ENCODE measurements at regions not wholly inside any gene's neighbourhood (a gene's known extent, or its start where the extent isn't known, plus 50 kb on each side); places are given as distances from the start of the nearest gene placed in this dataset.

- 89 to 94% methylated on average over 2 of the region's 2 CpGs for WGBS, 2 donors
- H3K27me3 ChIP-seq: no peaks in the 10 kb centered on the region
Observed at GRCh38 chr20:22460803-22461202, 123.6 kb downstream of the FOXA2 start.

GRCh38 chr20:22460231-22460630 is 124.1 kb downstream of the FOXA2 start:
- no peak for DNase-seq
- intact Hi-C loops (cut with DNase I; ENCODE audit: low total_unique reads): no loop called here
- no peaks in the 10 kb centered on the region for H3K27me3 ChIP-seq
- H3K4me1 ChIP-seq: no peaks in the 10 kb centered on the region
- no peak overlapping the region for H3K4me3 ChIP-seq
- no peaks in the 10 kb centered on the region for H3K9me3 ChIP-seq
- TF ChIP-seq POLR2A (IDR thresholded peaks at IDR 0.05) (no peak), CTCF (IDR thresholded peaks at IDR 0.05) (no peak)
- H3K36me3 ChIP-seq (ENCODE audit: low read depth, missing control alignments): no peaks in the 10 kb centered on the region
- 90 to 100% methylated on average over 1 of the region's 1 CpG for WGBS, 2 donors
- no peak overlapping the region for H3K27ac ChIP-seq

More at GRCh38 chr20:22460803-22461202, 123.6 kb downstream of the FOXA2 start:
- intact Hi-C loops (cut with DNase I; ENCODE audit: low total_unique reads): no loop called here
- H3K27ac ChIP-seq: no peak overlapping the region
- H3K4me3 ChIP-seq: no peak overlapping the region
- no peaks in the 10 kb centered on the region for H3K4me1 ChIP-seq
- no peak for DNase-seq
- no peaks in the 10 kb centered on the region for H3K9me3 ChIP-seq
- no peaks in the 10 kb centered on the region for H3K36me3 ChIP-seq (ENCODE audit: low read depth, missing control alignments)
- no peak for TF ChIP-seq CTCF (IDR thresholded peaks at IDR 0.05)
- TF ChIP-seq POLR2A (IDR thresholded peaks at IDR 0.05): no peak

- no peak overlapping the region for H3K27ac ChIP-seq
- H3K4me3 ChIP-seq: no peak overlapping the region
- TF ChIP-seq POLR2A (IDR thresholded peaks at IDR 0.05) (no peak), CTCF (IDR thresholded peaks at IDR 0.05) (no peak)
- intact Hi-C loops (cut with DNase I; ENCODE audit: low total_unique reads): no loop called here
- H3K36me3 ChIP-seq (ENCODE audit: low read depth, missing control alignments): no peaks in the 10 kb centered on the region
- no peak for DNase-seq
- H3K9me3 ChIP-seq: no peaks in the 10 kb centered on the region
- no peaks in the 10 kb centered on the region for H3K27me3 ChIP-seq
- no peaks in the 10 kb centered on the region for H3K4me1 ChIP-seq
Observed at GRCh38 chr20:22459754-22460153, 124.6 kb downstream of the FOXA2 start.

- Histone ChIP-seq H3K36me3 (ENCODE audit: low read depth, missing control alignments) (no peaks in the 10 kb centered on the region), H3K4me3 (no peak overlapping the region), H3K9me3 (no peaks in the 10 kb centered on the region), H3K27ac (no peak overlapping the region), H3K27me3 (no peaks in the 10 kb centered on the region), H3K4me1 (no peaks in the 10 kb centered on the region)
- TF ChIP-seq CTCF (IDR thresholded peaks at IDR 0.05) (no peak), POLR2A (IDR thresholded peaks at IDR 0.05) (no peak)
- intact Hi-C loops (cut with DNase I; ENCODE audit: low total_unique reads): no loop called here
- 57 to 70% methylated on average over 3 of the region's 3 CpGs for whole genome bisulfite sequencing, 2 donors
- DNase-seq: no peak
Observed at GRCh38 chr20:22456109-22456508, 128.3 kb downstream of the FOXA2 start.

GRCh38 chr20:22455259-22455658 is 129.1 kb downstream of the FOXA2 start:
- H3K27ac ChIP-seq: no peak overlapping the region
- no peak for DNase-seq
- H3K27me3 ChIP-seq: no peaks in the 10 kb centered on the region
- no peaks in the 10 kb centered on the region for H3K9me3 ChIP-seq
- no peak overlapping the region for H3K4me3 ChIP-seq
- intact Hi-C loops (cut with DNase I; ENCODE audit: low total_unique reads): no loop called here
- H3K4me1 ChIP-seq: no peaks in the 10 kb centered on the region
- TF ChIP-seq CTCF (IDR thresholded peaks at IDR 0.05) (no peak), POLR2A (IDR thresholded peaks at IDR 0.05) (no peak)
- 84 to 92% methylated on average over 6 of the region's 6 CpGs for WGBS, 2 donors
- no peaks in the 10 kb centered on the region for H3K36me3 ChIP-seq (ENCODE audit: low read depth, missing control alignments)

Measured in testis (tissue), 2 donors.